Caco-2 (cell line): ENCODE measurements at regions not wholly inside any gene's neighbourhood (a gene's known extent, or its start where the extent isn't known, plus 50 kb on each side); places are given as distances from the start of the nearest gene placed in this dataset.

Experiments
- BruUV-seq: library from RNA; stranded (reverse); fragments of 400-500 nt; replicated peaks from 2 replicates; lab custom pipeline; 2021; lab: Mats Ljungman, UMichigan
- CTCF ChIA-PET: fragments of 300-600 bp; sonication (Branson Sonifier 250); formaldehyde crosslinking; loops from one replicate; lab custom pipeline; 2022; ENCODE audit warnings: antibody characterized with exemption; lab: Charles Lee
- POLR2A ChIA-PET: fragments of 300-600 bp; sonication (Branson Sonifier 250); formaldehyde crosslinking; loops from one replicate; lab custom pipeline; 2022; ENCODE audit warnings: antibody characterized with exemption; lab: Charles Lee
- DNase-seq, 2 experiments: peaks; one replicate each; pipeline versions ENCODE4 v3.0.0 to v3.0.0-alpha.2; 2020 to 2022
- H3K27me3 ChIP-seq: replicated peaks from 2 replicates; pipeline ENCODE4 v1.6.0; 2011; ENCODE audit warnings: low read length; ENCODE audit not compliant: control insufficient read depth, insufficient read depth
- H3K36me3 ChIP-seq: 2 replicates; pipeline ENCODE4 v1.5.1; 2011; ENCODE audit warnings: low read length; ENCODE audit not compliant: control insufficient read depth, insufficient read depth
- H3K4me1 ChIP-seq: fragments of 250-450 bp; sonication (Bioruptor Pico); 2 replicates; pipeline ENCODE4 v1.5.1; 2020; ENCODE audit warnings: mild to moderate bottlenecking
- H3K4me3 ChIP-seq: 2 replicates; pipeline ENCODE4 v1.5.1; 2011; ENCODE audit warnings: low read depth, mild to moderate bottlenecking, control low read depth, low read length
- H3K9me3 ChIP-seq: fragments of 250-450 bp; sonication (Bioruptor Pico); 2 replicates; pipeline ENCODE4 v1.5.1; 2020; ENCODE audit warnings: mild to moderate bottlenecking, moderate library complexity
- H3K27ac Mint-ChIP-seq: one replicate; pipeline ENCODE4 v1.8.0; 2022; ENCODE audit warnings: mixed read lengths; ENCODE audit not compliant: unreplicated experiment
- H3K27me3 Mint-ChIP-seq: one replicate; pipeline ENCODE4 v1.8.0; 2022; ENCODE audit warnings: mixed read lengths; ENCODE audit not compliant: insufficient read depth, unreplicated experiment
- H3K36me3 Mint-ChIP-seq: one replicate; pipeline ENCODE4 v1.8.0; 2022; ENCODE audit warnings: mild to moderate bottlenecking, mixed read lengths; ENCODE audit not compliant: insufficient read depth, unreplicated experiment
- H3K4me1 Mint-ChIP-seq: one replicate; pipeline ENCODE4 v1.8.0; 2022; ENCODE audit warnings: low read depth, mixed read lengths; ENCODE audit not compliant: unreplicated experiment
- H3K4me3 Mint-ChIP-seq: one replicate; pipeline ENCODE4 v1.8.0; 2022; ENCODE audit warnings: mild to moderate bottlenecking, moderate library complexity, mixed read lengths; ENCODE audit not compliant: unreplicated experiment
- H3K9me3 Mint-ChIP-seq: one replicate; pipeline ENCODE4 v1.8.0; 2022; ENCODE audit warnings: mixed read lengths; ENCODE audit not compliant: unreplicated experiment
- intact Hi-C: fragments of 100-400 bp; cut with micrococcal nuclease; formaldehyde crosslinking; loops from one replicate; pipeline ENCODE4 v1.10.0; 2022; ENCODE audit not compliant: unreplicated experiment
- TF ChIP-seq, protein P1 (sequence below), 2 experiments: fragments of 200-600 bp in 1 of 2; IDR thresholded peaks; 1 replicate in 1 of 2; 2 replicates in 1 of 2; pipeline versions ENCODE4 v1.5.1 to v1.8.0; 2011 to 2022; ENCODE audit warnings: antibody characterized with exemption in 1 of 2, control low read depth in 1 of 2, inconsistent platforms in 1 of 2, low read depth in 1 of 2, low read length in 1 of 2, mild to moderate bottlenecking in 1 of 2, moderate library complexity in 1 of 2; ENCODE audit not compliant: insufficient read depth in 1 of 2, severe bottlenecking in 1 of 2, unreplicated experiment in 1 of 2

- no TSS peak for BruUV-seq
- H3K27ac Mint-ChIP-seq, result no peak overlapping the region
- Histone ChIP-seq H3K36me3 (no peaks in the 10 kb centered on the region), H3K4me3 (no peak overlapping the region), H3K4me1 (no peaks in the 10 kb centered on the region), H3K27me3 (no peaks in the 10 kb centered on the region), H3K9me3 (0 out of 2 replicates have a peak, but pooled peaks cover 3% of the 10 kb centered on the region)
- H3K27me3 Mint-ChIP-seq, result no peaks in the 10 kb centered on the region
- no peak overlapping the region for H3K4me3 Mint-ChIP-seq
- intact Hi-C loops, result no loop called here
- no peak for DNase-seq
- no peaks in the 10 kb centered on the region for H3K36me3 Mint-ChIP-seq
- TF ChIP-seq, protein P1, sequence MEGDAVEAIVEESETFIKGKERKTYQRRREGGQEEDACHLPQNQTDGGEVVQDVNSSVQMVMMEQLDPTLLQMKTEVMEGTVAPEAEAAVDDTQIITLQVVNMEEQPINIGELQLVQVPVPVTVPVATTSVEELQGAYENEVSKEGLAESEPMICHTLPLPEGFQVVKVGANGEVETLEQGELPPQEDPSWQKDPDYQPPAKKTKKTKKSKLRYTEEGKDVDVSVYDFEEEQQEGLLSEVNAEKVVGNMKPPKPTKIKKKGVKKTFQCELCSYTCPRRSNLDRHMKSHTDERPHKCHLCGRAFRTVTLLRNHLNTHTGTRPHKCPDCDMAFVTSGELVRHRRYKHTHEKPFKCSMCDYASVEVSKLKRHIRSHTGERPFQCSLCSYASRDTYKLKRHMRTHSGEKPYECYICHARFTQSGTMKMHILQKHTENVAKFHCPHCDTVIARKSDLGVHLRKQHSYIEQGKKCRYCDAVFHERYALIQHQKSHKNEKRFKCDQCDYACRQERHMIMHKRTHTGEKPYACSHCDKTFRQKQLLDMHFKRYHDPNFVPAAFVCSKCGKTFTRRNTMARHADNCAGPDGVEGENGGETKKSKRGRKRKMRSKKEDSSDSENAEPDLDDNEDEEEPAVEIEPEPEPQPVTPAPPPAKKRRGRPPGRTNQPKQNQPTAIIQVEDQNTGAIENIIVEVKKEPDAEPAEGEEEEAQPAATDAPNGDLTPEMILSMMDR (IDR thresholded peaks at IDR 0.05; ENCODE audit: insufficient read depth in 1 of 2, low read depth in 1 of 2, low read length in 1 of 2, severe bottlenecking in 1 of 2, unreplicated experiment in 1 of 2), result no peak
- ChIA-PET POLR2A (no interaction called here), CTCF (no interaction called here)
- no peaks in the 10 kb centered on the region for H3K4me1 Mint-ChIP-seq
- peaks cover 15% of the 10 kb centered on the region for H3K9me3 Mint-ChIP-seq
These were observed 154.3 kb downstream of the RMST start for GRCh38 chr12:97616946-97617345.

GRCh38 chr12:97628962-97629361 is 166.4 kb downstream of the RMST start:
- CTCF ChIA-PET, result interaction anchor here (0.6 kb wide), 1 partner anchor 673 kb away, joined by 3 read pairs; no protein-coding TSS in a partner anchor
- H3K9me3 Mint-ChIP-seq, result no peaks in the 10 kb centered on the region
- TF ChIP-seq, protein P1 (IDR thresholded peaks at IDR 0.05; ENCODE audit: insufficient read depth in 1 of 2, low read depth in 1 of 2, low read length in 1 of 2, severe bottlenecking in 1 of 2, unreplicated experiment in 1 of 2), result no peak
- intact Hi-C loops, result no loop called here
- Histone ChIP-seq H3K4me3 (no peak overlapping the region), H3K4me1 (no peaks in the 10 kb centered on the region; the same call in 1 of the 2 replicates), H3K36me3 (no peaks in the 10 kb centered on the region), H3K27me3 (no peaks in the 10 kb centered on the region), H3K9me3 (no peaks in the 10 kb centered on the region)
- no peak overlapping the region for H3K27ac Mint-ChIP-seq
- BruUV-seq, result no TSS peak
- H3K27me3 Mint-ChIP-seq, result no peaks in the 10 kb centered on the region
- POLR2A ChIA-PET, result no interaction called here
- DNase-seq, result no peak
- H3K36me3 Mint-ChIP-seq, result no peaks in the 10 kb centered on the region
- no peaks in the 10 kb centered on the region for H3K4me1 Mint-ChIP-seq
- no peak overlapping the region for H3K4me3 Mint-ChIP-seq

GRCh38 chr12:97629382-97629781 is 166.8 kb downstream of the RMST start:
- no peaks in the 10 kb centered on the region for H3K9me3 Mint-ChIP-seq
- BruUV-seq, result no TSS peak

More at GRCh38 chr12:97629382-97629781, 166.8 kb downstream of the RMST start:
- Mint-ChIP-seq H3K27ac (no peak overlapping the region), H3K4me3 (no peak overlapping the region), H3K27me3 (no peaks in the 10 kb centered on the region), H3K4me1 (no peaks in the 10 kb centered on the region), H3K36me3 (no peaks in the 10 kb centered on the region)
- H3K9me3 ChIP-seq, result no peaks in the 10 kb centered on the region
- no peak for DNase-seq
- H3K36me3 ChIP-seq, result no peaks in the 10 kb centered on the region
- H3K27me3 ChIP-seq, result no peaks in the 10 kb centered on the region
- intact Hi-C loops, result no loop called here
- ChIA-PET POLR2A (no interaction called here), CTCF (interaction anchor here (0.6 kb wide), 1 partner anchor 673 kb away, joined by 3 read pairs; no protein-coding TSS in a partner anchor)
- no peak overlapping the region for H3K4me3 ChIP-seq
- H3K4me1 ChIP-seq, result no peaks in the 10 kb centered on the region; the same call in 1 of the 2 replicates
- TF ChIP-seq, protein P1 (IDR thresholded peaks at IDR 0.05; ENCODE audit: insufficient read depth in 1 of 2, low read depth in 1 of 2, low read length in 1 of 2, severe bottlenecking in 1 of 2, unreplicated experiment in 1 of 2), result no peak
